ENCODE measurements at regions not wholly inside any gene's neighbourhood (a gene's known extent, or its start where the extent isn't known, plus 50 kb on each side); places are given as distances from the start of the nearest gene placed in this dataset.

GRCh38 chr7:136326045-136326609, 349.0 kb upstream of the MTPN start:
- TF ChIP-seq CTCF (conservative IDR thresholded peaks at IDR 0.05; ENCODE audit: low read depth, low read length) = no peak
- no peak for TF ChIP-seq ELK1 (IDR thresholded peaks at IDR 0.05; ENCODE audit: borderline replicate concordance, low read depth, low read length)
- no peak for TF ChIP-seq POLR2A (IDR thresholded peaks at IDR 0.05; ENCODE audit: low read depth, low read length)
- TF ChIP-seq BHLHE40 (IDR thresholded peaks at IDR 0.05; ENCODE audit: low read depth, low read length) = no peak
- no peak for TF ChIP-seq RFX5 (IDR thresholded peaks at IDR 0.05; ENCODE audit: low read depth, low read length)
- no peak for TF ChIP-seq CEBPB (IDR thresholded peaks at IDR 0.05; ENCODE audit: low read depth, low read length)
- TF ChIP-seq SMC3 (IDR thresholded peaks at IDR 0.05; ENCODE audit: low read depth, low read length) = no peak
- TF ChIP-seq MAZ (IDR thresholded peaks at IDR 0.05; ENCODE audit: borderline replicate concordance, low read depth, low read length) = no peak
- TF ChIP-seq USF2 (IDR thresholded peaks at IDR 0.05; ENCODE audit: low read depth, low read length) = no peak
- TF ChIP-seq RAD21 (IDR thresholded peaks at IDR 0.05; ENCODE audit: low read length) = no peak
- no peak for TF ChIP-seq MXI1 (IDR thresholded peaks at IDR 0.05; ENCODE audit: borderline replicate concordance, low read depth, low read length)
